ENCODE measurements at regions not wholly inside any gene's neighbourhood (a gene's known extent, or its start where the extent isn't known, plus 50 kb on each side); places are given as distances from the start of the nearest gene placed in this dataset.
A peak's percentile ranks its signal among the peaks of the same experiment; 100 is the strongest.

DNA sequence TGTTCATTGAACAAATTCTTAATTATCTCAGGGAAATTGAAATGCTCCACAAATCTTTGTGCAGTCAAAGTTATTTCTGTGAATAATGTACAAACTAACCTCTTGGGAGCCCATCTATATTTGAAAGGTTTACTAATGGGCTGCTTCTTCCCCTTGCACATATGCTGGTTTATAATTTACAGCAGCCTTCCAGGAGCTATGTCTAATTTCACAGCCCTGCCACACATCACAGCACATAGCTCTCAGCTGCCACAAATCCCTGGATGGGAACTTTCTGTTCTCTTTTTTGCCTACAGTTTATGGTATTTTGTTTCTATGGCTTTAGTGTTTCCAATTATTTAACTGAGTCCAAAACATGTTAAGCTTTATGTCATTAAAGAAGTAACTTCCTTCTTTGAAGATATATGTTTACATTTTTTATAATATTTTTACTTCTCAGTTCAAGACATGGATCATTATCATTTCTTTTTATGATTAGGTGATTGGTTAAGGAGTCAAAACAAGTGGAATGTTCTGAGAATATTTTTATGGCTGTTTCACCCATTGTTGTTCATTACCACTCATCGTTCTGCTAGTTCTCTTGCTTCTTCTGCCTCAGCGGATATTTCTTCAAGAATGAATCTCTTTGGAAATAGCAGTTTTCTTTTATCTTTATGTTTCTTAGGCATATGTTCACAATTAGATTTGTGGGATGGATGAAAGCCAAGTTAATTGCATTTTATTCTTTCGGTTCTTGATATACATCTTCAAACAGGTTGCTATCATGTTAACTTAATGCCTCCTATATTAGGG, 475.6 kb upstream of the MIS18BP1 start:
- TF ChIP-seq, protein P1, sequence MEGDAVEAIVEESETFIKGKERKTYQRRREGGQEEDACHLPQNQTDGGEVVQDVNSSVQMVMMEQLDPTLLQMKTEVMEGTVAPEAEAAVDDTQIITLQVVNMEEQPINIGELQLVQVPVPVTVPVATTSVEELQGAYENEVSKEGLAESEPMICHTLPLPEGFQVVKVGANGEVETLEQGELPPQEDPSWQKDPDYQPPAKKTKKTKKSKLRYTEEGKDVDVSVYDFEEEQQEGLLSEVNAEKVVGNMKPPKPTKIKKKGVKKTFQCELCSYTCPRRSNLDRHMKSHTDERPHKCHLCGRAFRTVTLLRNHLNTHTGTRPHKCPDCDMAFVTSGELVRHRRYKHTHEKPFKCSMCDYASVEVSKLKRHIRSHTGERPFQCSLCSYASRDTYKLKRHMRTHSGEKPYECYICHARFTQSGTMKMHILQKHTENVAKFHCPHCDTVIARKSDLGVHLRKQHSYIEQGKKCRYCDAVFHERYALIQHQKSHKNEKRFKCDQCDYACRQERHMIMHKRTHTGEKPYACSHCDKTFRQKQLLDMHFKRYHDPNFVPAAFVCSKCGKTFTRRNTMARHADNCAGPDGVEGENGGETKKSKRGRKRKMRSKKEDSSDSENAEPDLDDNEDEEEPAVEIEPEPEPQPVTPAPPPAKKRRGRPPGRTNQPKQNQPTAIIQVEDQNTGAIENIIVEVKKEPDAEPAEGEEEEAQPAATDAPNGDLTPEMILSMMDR (conservative IDR thresholded peaks at IDR 0.05; ENCODE audit: low read depth, low read length): no peak
- peak; percentile 68 for DNase-seq (ENCODE audit: low read depth)
- no peak overlapping the region for H3K4me3 ChIP-seq (ENCODE audit: low read depth, low read length)

DNA sequence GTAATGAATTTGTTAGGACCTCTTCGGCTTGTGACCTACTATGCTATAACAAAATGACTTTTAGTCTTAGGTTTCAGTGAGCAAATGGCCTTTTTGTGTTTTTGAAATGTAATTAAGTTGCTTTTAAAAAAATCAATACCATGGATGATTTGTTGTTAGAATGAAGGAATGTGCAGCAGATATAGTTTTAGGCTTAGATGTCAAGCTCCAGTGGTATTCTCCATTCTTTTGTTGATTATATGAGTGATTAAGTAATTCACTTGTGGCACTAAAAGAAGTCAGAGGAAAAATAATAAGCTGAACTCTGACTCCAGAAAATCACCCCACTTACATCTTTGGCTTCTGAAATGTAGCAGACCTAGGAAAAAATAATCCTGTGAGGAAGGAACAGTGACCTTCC, 474.1 kb upstream of the MIS18BP1 start:
- DNase-seq (ENCODE audit: low read depth): no peak
- TF ChIP-seq, protein P1 (conservative IDR thresholded peaks at IDR 0.05; ENCODE audit: low read depth, low read length): no peak
- no peak overlapping the region for H3K4me3 ChIP-seq (ENCODE audit: low read depth, low read length)

DNA sequence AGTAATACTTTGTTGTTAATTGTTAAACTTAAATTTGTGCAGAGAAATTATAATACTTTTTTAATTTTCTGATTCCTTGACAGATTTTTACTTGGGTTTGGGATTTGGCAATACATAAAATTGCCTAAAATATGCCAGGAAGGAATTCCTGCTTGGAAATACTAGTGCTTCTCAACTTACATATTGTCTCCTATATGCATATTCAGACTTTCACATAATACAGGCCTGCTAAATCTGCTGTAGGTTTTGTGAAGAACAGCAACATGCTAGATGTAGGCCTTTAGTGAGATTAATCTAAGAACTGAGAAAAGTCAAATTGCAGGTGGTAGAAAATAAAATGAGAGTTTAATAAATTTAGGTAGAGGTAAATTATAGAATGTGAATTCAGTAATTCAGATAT, 468.5 kb upstream of the MIS18BP1 start:
- TF ChIP-seq, protein P1 (conservative IDR thresholded peaks at IDR 0.05; ENCODE audit: low read depth, low read length): no peak
- no peak for DNase-seq (ENCODE audit: low read depth)
- H3K4me3 ChIP-seq (ENCODE audit: low read depth, low read length): no peak overlapping the region

DNA sequence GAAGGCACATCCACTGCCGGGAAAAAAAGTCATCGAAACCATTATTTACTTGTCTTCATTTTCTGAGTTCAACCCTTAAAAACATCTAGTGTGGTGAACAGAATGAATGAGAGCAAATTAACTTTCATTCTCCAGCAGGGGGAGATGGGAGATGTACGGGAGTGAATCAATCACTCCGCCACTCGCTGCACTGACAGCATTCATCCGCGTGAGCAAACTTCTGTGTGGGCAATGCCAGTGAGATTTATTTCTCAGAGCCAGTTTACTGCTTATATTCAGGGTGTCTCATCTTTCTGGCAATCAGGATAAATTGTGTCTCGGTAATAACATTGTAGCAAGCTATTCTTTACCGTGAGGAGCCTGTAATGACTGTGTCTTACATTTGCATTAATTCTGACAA, 463.6 kb upstream of the MIS18BP1 start:
- TF ChIP-seq, protein P1 (conservative IDR thresholded peaks at IDR 0.05; ENCODE audit: low read depth, low read length): peak; percentile 68
- no peak overlapping the region for H3K4me3 ChIP-seq (ENCODE audit: low read depth, low read length)
- DNase-seq (ENCODE audit: low read depth): no peak

DNA sequence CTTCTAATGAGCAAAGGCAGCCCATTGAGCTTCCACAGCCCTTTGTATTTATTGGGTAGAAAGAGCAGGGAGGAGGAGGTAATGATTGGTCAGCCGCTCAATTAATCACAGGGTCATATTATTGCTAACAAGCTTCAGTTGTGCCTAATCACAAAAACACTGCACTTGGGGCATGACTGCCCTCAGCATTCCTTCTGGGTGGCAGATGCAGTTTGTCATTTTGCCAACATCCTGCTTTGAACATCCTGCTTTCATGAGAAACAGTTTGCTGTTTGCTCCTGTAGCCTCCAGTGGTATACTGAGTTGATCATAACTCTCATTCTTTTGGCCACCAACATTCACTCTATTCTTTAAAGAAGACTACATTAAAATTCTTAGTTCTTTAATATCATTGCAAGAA, 462.9 kb upstream of the MIS18BP1 start:
- DNase-seq (ENCODE audit: low read depth): peak; percentile 65
- no peak overlapping the region for H3K4me3 ChIP-seq (ENCODE audit: low read depth, low read length)
- TF ChIP-seq, protein P1 (conservative IDR thresholded peaks at IDR 0.05; ENCODE audit: low read depth, low read length): no peak

DNA sequence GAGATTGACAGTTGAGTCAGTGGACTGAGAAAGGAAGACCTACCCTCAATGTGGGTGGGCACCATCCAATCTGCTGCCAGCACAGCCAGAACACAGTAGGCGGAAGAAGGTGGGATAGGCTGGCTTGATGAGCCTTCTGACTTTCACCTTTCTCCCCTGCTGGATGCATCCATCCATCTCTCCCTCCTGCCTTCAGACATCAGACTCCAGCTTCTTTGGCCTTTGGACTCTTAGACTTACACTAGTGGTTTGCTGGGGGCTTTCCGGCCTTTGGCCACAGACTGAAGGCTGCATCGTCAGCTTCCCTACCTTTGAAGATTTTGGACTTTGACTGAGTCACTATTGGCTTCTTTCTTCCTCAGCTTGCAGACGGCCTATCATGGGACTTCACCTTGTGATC, 456.5 kb upstream of the MIS18BP1 start:
- no peak overlapping the region for H3K4me3 ChIP-seq (ENCODE audit: low read depth, low read length)
- DNase-seq (ENCODE audit: low read depth): no peak
- TF ChIP-seq, protein P1 (conservative IDR thresholded peaks at IDR 0.05; ENCODE audit: low read depth, low read length): no peak

DNA sequence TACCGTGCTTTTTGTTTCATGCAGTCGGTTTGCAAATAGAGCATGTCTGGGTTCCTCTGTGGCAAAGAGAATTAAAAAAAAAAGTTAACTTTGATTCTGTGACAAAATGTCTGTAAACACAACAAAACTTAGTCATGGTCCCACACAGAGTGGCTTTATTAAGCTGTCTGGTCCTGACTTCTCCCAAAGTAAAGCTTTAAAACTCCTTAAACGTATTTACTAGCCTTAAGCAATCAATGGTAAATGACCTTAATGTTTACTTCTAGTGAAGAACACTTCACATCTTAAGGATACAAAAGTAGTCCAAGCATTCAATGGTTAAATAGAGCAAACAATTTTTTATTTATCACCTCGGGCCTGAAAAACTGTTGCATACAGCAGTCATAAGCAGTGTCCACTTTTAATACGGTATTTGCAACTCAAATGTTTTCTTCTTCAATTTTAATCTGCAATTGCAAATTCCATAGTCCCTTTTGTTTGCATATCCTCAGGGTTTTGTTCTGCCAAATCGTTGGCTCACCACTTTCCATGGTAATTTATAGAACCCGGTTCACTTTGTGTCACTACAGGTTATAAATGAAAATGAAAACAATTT, 453.0 kb upstream of the MIS18BP1 start:
- DNase-seq (ENCODE audit: low read depth): no peak

More for the DNA sequence above, 453.0 kb upstream of the MIS18BP1 start:
- H3K4me3 ChIP-seq (ENCODE audit: low read depth, low read length): no peak overlapping the region
- TF ChIP-seq, protein P1 (conservative IDR thresholded peaks at IDR 0.05; ENCODE audit: low read depth, low read length): no peak

All from epithelial cell of proximal tubule (primary cell).